NCI-H226 (cell line): ENCODE measurements at regions not wholly inside any gene's neighbourhood (a gene's known extent, or its start where the extent isn't known, plus 50 kb on each side); places are given as distances from the start of the nearest gene placed in this dataset.

Source experiments
- DNase-seq: peaks from one replicate; pipeline ENCODE4 v3.0.0-alpha.2; 2015

GRCh38 chr5:110159202-110159601 lies 469.5 kb downstream of the MAN2A1 start:
- DNase-seq, result peak; percentile 90

- no peak for DNase-seq
Observed at GRCh38 chr5:110161162-110161561, 471.4 kb downstream of the MAN2A1 start.

GRCh38 chr5:110165366-110165765 lies 475.6 kb downstream of the MAN2A1 start:
- DNase-seq, result no peak

GRCh38 chr5:110167384-110167783 lies 477.7 kb downstream of the MAN2A1 start:
- no peak for DNase-seq

GRCh38 chr5:110169461-110169860 lies 479.7 kb downstream of the MAN2A1 start:
- no peak for DNase-seq

GRCh38 chr5:110177729-110178128 lies 488.0 kb downstream of the MAN2A1 start:
- DNase-seq, result no peak

- no peak for DNase-seq
Observed at GRCh38 chr5:110179321-110179720, 489.6 kb downstream of the MAN2A1 start.

- no peak for DNase-seq
Observed at GRCh38 chr5:110194191-110194590, 504.5 kb downstream of the MAN2A1 start.

- DNase-seq, result no peak
Observed at GRCh38 chr5:110195288-110195687, 505.6 kb downstream of the MAN2A1 start.

GRCh38 chr5:110201791-110202190 lies 512.1 kb downstream of the MAN2A1 start:
- no peak for DNase-seq

GRCh38 chr5:110203661-110204060 lies 513.9 kb downstream of the MAN2A1 start:
- peak; percentile 28 for DNase-seq

- no peak for DNase-seq
Observed at GRCh38 chr5:110209401-110209800, 517.1 kb downstream of the TMEM232 start.

- DNase-seq, result no peak
Observed at GRCh38 chr5:110218981-110219380, 507.5 kb downstream of the TMEM232 start.

GRCh38 chr5:110219769-110220168 lies 506.7 kb downstream of the TMEM232 start:
- DNase-seq, result no peak

- no peak for DNase-seq
Observed at GRCh38 chr5:110221036-110221435, 505.4 kb downstream of the TMEM232 start.

- no peak for DNase-seq
Observed at GRCh38 chr5:110224050-110224449, 502.4 kb downstream of the TMEM232 start.

- no peak for DNase-seq
Observed at GRCh38 chr5:110225949-110226348, 500.5 kb downstream of the TMEM232 start.

- DNase-seq, result no peak
Observed at GRCh38 chr5:110239786-110240185, 486.7 kb downstream of the TMEM232 start.

GRCh38 chr5:110242950-110243349 lies 483.5 kb downstream of the TMEM232 start:
- DNase-seq, result no peak

- DNase-seq, result no peak
Observed at GRCh38 chr5:110248921-110249320, 477.6 kb downstream of the TMEM232 start.

GRCh38 chr5:110250355-110250754 lies 476.1 kb downstream of the TMEM232 start:
- DNase-seq, result no peak

- DNase-seq, result no peak
Observed at GRCh38 chr5:110250755-110251154, 475.7 kb downstream of the TMEM232 start.

GRCh38 chr5:110251366-110251765 lies 475.1 kb downstream of the TMEM232 start:
- DNase-seq, result no peak

- DNase-seq, result no peak
Observed at GRCh38 chr5:110255194-110255593, 471.3 kb downstream of the TMEM232 start.

GRCh38 chr5:110256298-110256697 lies 470.2 kb downstream of the TMEM232 start:
- no peak for DNase-seq

GRCh38 chr5:110257971-110258370 lies 468.5 kb downstream of the TMEM232 start:
- no peak for DNase-seq
